GM12878 (cell line): ENCODE measurements at regions not wholly inside any gene's neighbourhood (a gene's known extent, or its start where the extent isn't known, plus 50 kb on each side); places are given as distances from the start of the nearest gene placed in this dataset.

Source experiments
- ATAC-seq: fragments of 200-7000 bp; cut with Tn5 transposase; 3 replicates; pipeline ENCODE4 v1.9.1; 2020; ENCODE audit warnings: mild to moderate bottlenecking, moderate library complexity
- BruUV-seq: library from RNA; stranded (reverse); fragments of 400-500 nt; replicated peaks from 2 replicates; lab custom pipeline; 2021; lab: Mats Ljungman, UMichigan
- CTCF ChIA-PET: fragments of 300-600 bp; sonication (Branson Sonifier 250); formaldehyde crosslinking; extraction: SDS; loops from one replicate; lab custom pipeline; 2021; ENCODE audit warnings: inconsistent platforms; lab: Yijun Ruan, JAX
- POLR2A ChIA-PET: fragments of 350-600 bp; formaldehyde crosslinking; extraction: SDS; loops from one replicate; lab custom pipeline; 2021; ENCODE audit warnings: inconsistent platforms; lab: Charles Lee
- RAD21 ChIA-PET: fragments of 300-600 bp; sonication (Branson Sonifier 250); formaldehyde crosslinking; loops from one replicate; lab custom pipeline; 2023; ENCODE audit warnings: antibody characterized with exemption; ENCODE audit not compliant: unreplicated experiment; lab: Charles Lee
- SMC1A ChIA-PET: fragments of 300-600 bp; sonication (Branson Sonifier 250); formaldehyde crosslinking; loops from one replicate; lab custom pipeline; 2023; ENCODE audit not compliant: unreplicated experiment, uncharacterized antibody; lab: Charles Lee
- DNase-seq: peaks from one replicate; pipeline ENCODE4 v3.0.0-alpha.2; 2011; ENCODE audit warnings: low read depth, low spot score
- FAIRE-seq: peaks from 3 replicates; lab custom pipeline; 2011; peaks lifted over from hg19 to GRCh38; lab: Jason Lieb, UNC
- H2AFZ ChIP-seq: 2 replicates; pipeline ENCODE4 v1.6.0; 2011; ENCODE audit warnings: low read depth, low read length, control low read depth; ENCODE audit not compliant: control insufficient read depth
- H3K27ac ChIP-seq: 2 replicates; pipeline ENCODE4 v1.5.1; 2011; ENCODE audit warnings: control low read depth; ENCODE audit not compliant: control insufficient read depth, insufficient read depth
- H3K27me3 ChIP-seq, 2 experiments: replicated peaks in 1 of 2; 2 replicates each; pipeline versions ENCODE4 v1.6.0 to v1.6.1; 2011; ENCODE audit warnings: low read length in 1 of 2; ENCODE audit not compliant: control insufficient read depth in 2 of 2, insufficient read depth in 2 of 2
- H3K36me3 ChIP-seq, 2 experiments: 2 replicates each; pipeline ENCODE4 v1.5.1; 2011; ENCODE audit warnings: low read length in 1 of 2; ENCODE audit not compliant: control insufficient read depth in 2 of 2, insufficient read depth in 2 of 2
- H3K4me1 ChIP-seq: 2 replicates; pipeline ENCODE4 v1.6.1; 2011; ENCODE audit warnings: mild to moderate bottlenecking, low read length, moderate library complexity, mixed read lengths; ENCODE audit not compliant: control insufficient read depth, insufficient read depth
- H3K4me2 ChIP-seq: 2 replicates; pipeline ENCODE4 v1.6.0; 2011; ENCODE audit warnings: control low read depth; ENCODE audit not compliant: control insufficient read depth, insufficient read depth
- H3K4me3 ChIP-seq: fragments of 200-600 bp; sonication (generic); 2 replicates; pipeline ENCODE4 v1.5.1; 2016
- H3K79me2 ChIP-seq: 2 replicates; pipeline ENCODE4 v1.6.0; 2011; ENCODE audit warnings: low read length; ENCODE audit not compliant: control insufficient read depth, insufficient read depth
- H3K9ac ChIP-seq: 2 replicates; pipeline ENCODE4 v1.8.0; 2011; ENCODE audit warnings: low read length, control low read depth, mixed read lengths; ENCODE audit not compliant: control insufficient read depth, insufficient read depth
- H3K9me3 ChIP-seq: replicated peaks from 3 replicates; pipeline ENCODE4 v1.5.1; 2011; ENCODE audit warnings: mild to moderate bottlenecking, low read length; ENCODE audit not compliant: control insufficient read depth, insufficient read depth
- H4K20me1 ChIP-seq: 2 replicates; pipeline ENCODE4 v1.6.0; 2011; ENCODE audit not compliant: control insufficient read depth, insufficient read depth
- ATF3 ChIP-seq: IDR thresholded peaks from 2 replicates; pipeline ENCODE4 v1.6.1; 2011; ENCODE audit warnings: low read depth, mild to moderate bottlenecking, low read length, moderate library complexity, borderline replicate concordance; ENCODE audit errors: extremely low read depth
- ATF7 ChIP-seq: fragments of 450-650 bp; IDR thresholded peaks from 2 replicates; pipeline ENCODE4 v1.6.1; 2016; ENCODE audit warnings: low read depth, mild to moderate bottlenecking
- EP300 ChIP-seq, 2 experiments: fragments of 150-350 bp in 1 of 2; IDR thresholded peaks; 2 replicates each; pipeline ENCODE4 v1.6.1; 2011 to 2012; ENCODE audit warnings: low read depth in 2 of 2, low read length in 2 of 2, borderline replicate concordance in 1 of 2, improper control_type of control experiment in 1 of 2, inconsistent platforms in 1 of 2; ENCODE audit not compliant: control insufficient read depth in 1 of 2
- FOXM1 ChIP-seq: IDR thresholded peaks from 2 replicates; pipeline ENCODE4 v1.6.1; 2012; ENCODE audit warnings: low read depth, mild to moderate bottlenecking, inconsistent platforms, low read length, moderate library complexity
- JUNB ChIP-seq: IDR thresholded peaks from 2 replicates; pipeline ENCODE4 v1.6.1; 2016; ENCODE audit warnings: antibody characterized with exemption, mild to moderate bottlenecking
- NFIC ChIP-seq: IDR thresholded peaks from 2 replicates; pipeline ENCODE4 v1.6.1; 2012; ENCODE audit warnings: low read depth, mild to moderate bottlenecking, inconsistent platforms, low read length, moderate library complexity
- PML ChIP-seq: IDR thresholded peaks from 2 replicates; pipeline ENCODE4 v1.6.1; 2012; ENCODE audit warnings: low read length, inconsistent platforms
- POLR2AphosphoS5 ChIP-seq: IDR thresholded peaks from 2 replicates; pipeline ENCODE4 v1.6.1; 2011; ENCODE audit warnings: mild to moderate bottlenecking, low read length, inconsistent platforms
- SIN3A ChIP-seq: IDR thresholded peaks from 2 replicates; pipeline ENCODE4 v1.6.1; 2012; ENCODE audit warnings: low read depth, low read length, improper control_type of control experiment
- SUZ12 ChIP-seq: fragments of 200-600 bp; sonication (generic); IDR thresholded peaks from one replicate; pipeline ENCODE4 v1.6.1; 2018; ENCODE audit warnings: antibody characterized with exemption, mild to moderate bottlenecking; ENCODE audit not compliant: unreplicated experiment
- WRNIP1 ChIP-seq: IDR thresholded peaks from 2 replicates; pipeline ENCODE4 v1.6.1; 2011; ENCODE audit warnings: low read depth, low read length, improper control_type of control experiment, borderline replicate concordance
- WGBS: methylation state at CpG from one replicate; pipeline ENCODE4 v1.1.6; 2016; ENCODE audit warnings: low lambda C conversion rate; ENCODE audit not compliant: insufficient replicate concordance, insufficient coverage; ENCODE audit errors: missing lambda C conversion rate; 5-methylcytosine and 5-hydroxymethylcytosine counted together
- in situ Hi-C: fragments of 300-500 bp; cut with MboI; formaldehyde crosslinking; loops from 9 replicates; pipeline ENCODE4 v1.14.3; 2018; ENCODE audit warnings: mixed read lengths
- intact Hi-C: fragments of 100-400 bp; cut with micrococcal nuclease; formaldehyde crosslinking; loops from one replicate; pipeline ENCODE4 v1.14.2; 2022; ENCODE audit not compliant: unreplicated experiment
- TF ChIP-seq, protein P1 (sequence below): fragments of 450-650 bp; IDR thresholded peaks from 2 replicates; pipeline ENCODE4 v1.6.1; 2016; ENCODE audit warnings: mild to moderate bottlenecking
- TF ChIP-seq, protein P2 (sequence below): fragments of 450-650 bp; IDR thresholded peaks from 2 replicates; pipeline ENCODE4 v1.6.1; 2018; ENCODE audit warnings: borderline replicate concordance, mild to moderate bottlenecking; ENCODE audit not compliant: partially characterized antibody
- TF ChIP-seq, protein P3 (sequence below), 3 experiments: IDR thresholded peaks in 2 of 3; conservative IDR thresholded peaks in 1 of 3; 2 replicates each; pipeline ENCODE4 v1.5.1; 2011; ENCODE audit warnings: low read depth in 3 of 3, low read length in 3 of 3, mild to moderate bottlenecking in 3 of 3, control low read depth in 2 of 3, moderate library complexity in 2 of 3, inconsistent platforms in 1 of 3, mixed read lengths in 1 of 3; ENCODE audit not compliant: control insufficient read depth in 2 of 3, insufficient read depth in 1 of 3; ENCODE audit errors: extremely low read depth in 1 of 3
- TF ChIP-seq, protein P4 (sequence below): fragments of 450-650 bp; IDR thresholded peaks from 2 replicates; pipeline ENCODE4 v1.6.1; 2017; ENCODE audit warnings: mild to moderate bottlenecking

DNA sequence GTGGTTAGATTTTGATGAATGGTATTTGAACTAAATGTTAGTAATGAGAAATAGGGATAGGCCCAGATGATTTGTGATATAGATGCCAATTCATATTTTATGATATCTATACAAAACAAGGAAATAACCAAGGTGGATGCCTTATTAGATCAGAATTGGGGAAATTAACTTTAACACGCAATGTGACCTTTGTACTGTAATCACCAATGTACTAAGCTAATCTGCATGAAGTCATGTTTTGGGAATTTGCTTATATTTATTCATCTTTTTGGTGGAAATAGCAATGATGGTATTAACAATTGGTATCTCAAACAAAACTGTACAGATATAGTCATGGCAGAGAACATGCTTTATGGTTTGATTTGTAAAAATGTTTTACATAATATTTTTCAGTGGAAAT, 504.7 kb downstream of the PLCL1 start:
- H3K27me3 ChIP-seq: peaks cover 1 to 2% of the 10 kb centered on the region in 2 experiments; a peak in 1 of 4 replicates
- DNase-seq: no peak
- no peaks in the 10 kb centered on the region for H3K36me3 ChIP-seq
- H3K4me2 ChIP-seq: no peak overlapping the region
- ChIA-PET CTCF (interaction anchor here (0.7 to 1.7 kb wide), 24 partner anchors 10 to 1434 kb away, joined by 3 to 25 read pairs (median 4); no protein-coding TSS in a partner anchor), RAD21 (interaction anchor here (1.0 to 1.6 kb wide), 4 partner anchors 66 to 1430 kb away, joined by 3 to 11 read pairs (median 6); no protein-coding TSS in a partner anchor), POLR2A (no interaction called here), SMC1A (interaction anchor here (1.1 to 2.0 kb wide), 3 partner anchors 12 to 1179 kb away, joined by 6 to 10 read pairs (median 7); no protein-coding TSS in a partner anchor)
- H3K9ac ChIP-seq: no peak overlapping the region
- WGBS: 5% methylated on average over 1 of the region's 1 CpG
- no peaks in the 10 kb centered on the region; the same call in 1 of the 2 replicates for H4K20me1 ChIP-seq
- H3K4me1 ChIP-seq: no peaks in the 10 kb centered on the region
- no peaks in the 10 kb centered on the region for H3K79me2 ChIP-seq
- BruUV-seq: no TSS peak
- TF ChIP-seq SUZ12 (no peak), EP300 (IDR thresholded peaks at IDR 0.05; ENCODE audit: borderline replicate concordance in 1 of 2, control insufficient read depth in 1 of 2, low read depth in 2 of 2, low read length in 2 of 2) (no peak), WRNIP1 (no peak), NFIC (no peak), POLR2AphosphoS5 (no peak), ATF7 (no peak), PML (no peak), ATF3 (no peak), JUNB (no peak), FOXM1 (no peak), SIN3A (no peak)
- TF ChIP-seq, protein P1, sequence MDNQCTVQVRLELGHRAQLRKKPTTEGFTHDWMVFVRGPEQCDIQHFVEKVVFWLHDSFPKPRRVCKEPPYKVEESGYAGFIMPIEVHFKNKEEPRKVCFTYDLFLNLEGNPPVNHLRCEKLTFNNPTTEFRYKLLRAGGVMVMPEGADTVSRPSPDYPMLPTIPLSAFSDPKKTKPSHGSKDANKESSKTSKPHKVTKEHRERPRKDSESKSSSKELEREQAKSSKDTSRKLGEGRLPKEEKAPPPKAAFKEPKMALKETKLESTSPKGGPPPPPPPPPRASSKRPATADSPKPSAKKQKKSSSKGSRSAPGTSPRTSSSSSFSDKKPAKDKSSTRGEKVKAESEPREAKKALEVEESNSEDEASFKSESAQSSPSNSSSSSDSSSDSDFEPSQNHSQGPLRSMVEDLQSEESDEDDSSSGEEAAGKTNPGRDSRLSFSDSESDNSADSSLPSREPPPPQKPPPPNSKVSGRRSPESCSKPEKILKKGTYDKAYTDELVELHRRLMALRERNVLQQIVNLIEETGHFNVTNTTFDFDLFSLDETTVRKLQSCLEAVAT: no peak
- TF ChIP-seq, protein P2, sequence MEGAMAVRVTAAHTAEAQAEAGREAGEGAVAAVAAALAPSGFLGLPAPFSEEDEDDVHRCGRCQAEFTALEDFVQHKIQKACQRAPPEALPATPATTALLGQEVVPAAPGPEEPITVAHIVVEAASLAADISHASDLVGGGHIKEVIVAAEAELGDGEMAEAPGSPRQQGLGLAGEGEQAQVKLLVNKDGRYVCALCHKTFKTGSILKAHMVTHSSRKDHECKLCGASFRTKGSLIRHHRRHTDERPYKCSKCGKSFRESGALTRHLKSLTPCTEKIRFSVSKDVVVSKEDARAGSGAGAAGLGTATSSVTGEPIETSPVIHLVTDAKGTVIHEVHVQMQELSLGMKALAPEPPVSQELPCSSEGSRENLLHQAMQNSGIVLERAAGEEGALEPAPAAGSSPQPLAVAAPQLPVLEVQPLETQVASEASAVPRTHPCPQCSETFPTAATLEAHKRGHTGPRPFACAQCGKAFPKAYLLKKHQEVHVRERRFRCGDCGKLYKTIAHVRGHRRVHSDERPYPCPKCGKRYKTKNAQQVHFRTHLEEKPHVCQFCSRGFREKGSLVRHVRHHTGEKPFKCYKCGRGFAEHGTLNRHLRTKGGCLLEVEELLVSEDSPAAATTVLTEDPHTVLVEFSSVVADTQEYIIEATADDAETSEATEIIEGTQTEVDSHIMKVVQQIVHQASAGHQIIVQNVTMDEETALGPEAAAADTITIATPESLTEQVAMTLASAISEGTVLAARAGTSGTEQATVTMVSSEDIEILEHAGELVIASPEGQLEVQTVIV: no peak
- TF ChIP-seq, protein P3, sequence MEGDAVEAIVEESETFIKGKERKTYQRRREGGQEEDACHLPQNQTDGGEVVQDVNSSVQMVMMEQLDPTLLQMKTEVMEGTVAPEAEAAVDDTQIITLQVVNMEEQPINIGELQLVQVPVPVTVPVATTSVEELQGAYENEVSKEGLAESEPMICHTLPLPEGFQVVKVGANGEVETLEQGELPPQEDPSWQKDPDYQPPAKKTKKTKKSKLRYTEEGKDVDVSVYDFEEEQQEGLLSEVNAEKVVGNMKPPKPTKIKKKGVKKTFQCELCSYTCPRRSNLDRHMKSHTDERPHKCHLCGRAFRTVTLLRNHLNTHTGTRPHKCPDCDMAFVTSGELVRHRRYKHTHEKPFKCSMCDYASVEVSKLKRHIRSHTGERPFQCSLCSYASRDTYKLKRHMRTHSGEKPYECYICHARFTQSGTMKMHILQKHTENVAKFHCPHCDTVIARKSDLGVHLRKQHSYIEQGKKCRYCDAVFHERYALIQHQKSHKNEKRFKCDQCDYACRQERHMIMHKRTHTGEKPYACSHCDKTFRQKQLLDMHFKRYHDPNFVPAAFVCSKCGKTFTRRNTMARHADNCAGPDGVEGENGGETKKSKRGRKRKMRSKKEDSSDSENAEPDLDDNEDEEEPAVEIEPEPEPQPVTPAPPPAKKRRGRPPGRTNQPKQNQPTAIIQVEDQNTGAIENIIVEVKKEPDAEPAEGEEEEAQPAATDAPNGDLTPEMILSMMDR (IDR thresholded peaks at IDR 0.05 in 2 of 3, conservative IDR thresholded peaks at IDR 0.05 in 1 of 3; ENCODE audit: control insufficient read depth in 2 of 3, extremely low read depth in 1 of 3, insufficient read depth in 1 of 3, low read depth in 3 of 3, low read length in 3 of 3): no peak
- TF ChIP-seq, protein P4, sequence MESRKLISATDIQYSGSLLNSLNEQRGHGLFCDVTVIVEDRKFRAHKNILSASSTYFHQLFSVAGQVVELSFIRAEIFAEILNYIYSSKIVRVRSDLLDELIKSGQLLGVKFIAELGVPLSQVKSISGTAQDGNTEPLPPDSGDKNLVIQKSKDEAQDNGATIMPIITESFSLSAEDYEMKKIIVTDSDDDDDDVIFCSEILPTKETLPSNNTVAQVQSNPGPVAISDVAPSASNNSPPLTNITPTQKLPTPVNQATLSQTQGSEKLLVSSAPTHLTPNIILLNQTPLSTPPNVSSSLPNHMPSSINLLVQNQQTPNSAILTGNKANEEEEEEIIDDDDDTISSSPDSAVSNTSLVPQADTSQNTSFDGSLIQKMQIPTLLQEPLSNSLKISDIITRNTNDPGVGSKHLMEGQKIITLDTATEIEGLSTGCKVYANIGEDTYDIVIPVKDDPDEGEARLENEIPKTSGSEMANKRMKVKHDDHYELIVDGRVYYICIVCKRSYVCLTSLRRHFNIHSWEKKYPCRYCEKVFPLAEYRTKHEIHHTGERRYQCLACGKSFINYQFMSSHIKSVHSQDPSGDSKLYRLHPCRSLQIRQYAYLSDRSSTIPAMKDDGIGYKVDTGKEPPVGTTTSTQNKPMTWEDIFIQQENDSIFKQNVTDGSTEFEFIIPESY: no peak
- no peaks in the 10 kb centered on the region for H3K9me3 ChIP-seq
- ATAC-seq: no peak
- H3K27ac ChIP-seq: no peak overlapping the region
- intact Hi-C loops (loop anchor here (1.0 kb wide), 1 partner anchor 1430 kb away; no protein-coding TSS in a partner anchor), in situ Hi-C loops (no loop called here)
- H2AFZ ChIP-seq: no peak overlapping the region
- FAIRE-seq: no peak
- no peak overlapping the region for H3K4me3 ChIP-seq
